OCI-LY7 (cell line): ENCODE measurements at regions not wholly inside any gene's neighbourhood (a gene's known extent, or its start where the extent isn't known, plus 50 kb on each side); places are given as distances from the start of the nearest gene placed in this dataset.

Experiments
- BruUV-seq: library from RNA; stranded (reverse); fragments of 400-500 nt; replicated peaks from 2 replicates; lab custom pipeline; 2021; lab: Mats Ljungman, UMichigan
- CTCF ChIA-PET: fragments of 300-600 bp; sonication (Branson Sonifier 250); formaldehyde crosslinking; loops from one replicate; lab custom pipeline; 2022; ENCODE audit warnings: antibody characterized with exemption; ENCODE audit not compliant: unreplicated experiment; lab: Charles Lee
- POLR2A ChIA-PET: fragments of 300-600 bp; sonication (Branson Sonifier 250); formaldehyde crosslinking; loops from one replicate; lab custom pipeline; 2022; ENCODE audit warnings: antibody characterized with exemption; lab: Charles Lee
- DNase-seq: peaks from one replicate; pipeline ENCODE4 v3.0.0-alpha.2; 2015; ENCODE audit warnings: low spot score
- H2AFZ ChIP-seq: fragments of 200-600 bp; sonication (generic), shearing (Covaris generic); 2 replicates; pipeline ENCODE4 v1.6.1; 2014; ENCODE audit warnings: mild to moderate bottlenecking, antibody characterized with exemption, low read length, moderate library complexity
- H3K27ac ChIP-seq: fragments of 200-600 bp; sonication (generic); 2 replicates; pipeline ENCODE4 v1.5.1; 2014; ENCODE audit warnings: mixed run types, low read depth, mild to moderate bottlenecking, moderate library complexity, low read length, inconsistent platforms; ENCODE audit not compliant: poor library complexity, severe bottlenecking
- H3K36me3 ChIP-seq: fragments of 200-600 bp; sonication (generic); 2 replicates; pipeline ENCODE4 v1.6.1; 2014; ENCODE audit warnings: mild to moderate bottlenecking, antibody characterized with exemption, low read length, moderate library complexity, mixed read lengths; ENCODE audit not compliant: insufficient read depth
- H3K4me1 ChIP-seq: fragments of 200-600 bp; sonication (generic); 2 replicates; pipeline ENCODE4 v1.5.1; 2014; ENCODE audit warnings: mild to moderate bottlenecking, low read length; ENCODE audit not compliant: insufficient read depth, poor library complexity, severe bottlenecking
- H3K4me2 ChIP-seq: fragments of 200-600 bp; sonication (generic); 2 replicates; pipeline ENCODE4 v1.6.1; 2014; ENCODE audit warnings: mild to moderate bottlenecking, low read length
- H3K4me3 ChIP-seq: fragments of 200-600 bp; sonication (generic); 2 replicates; pipeline ENCODE4 v1.5.1; 2014; ENCODE audit warnings: mild to moderate bottlenecking, low read depth, low read length; ENCODE audit not compliant: poor library complexity, severe bottlenecking
- H3K79me2 ChIP-seq: fragments of 200-600 bp; sonication (generic); 2 replicates; pipeline ENCODE4 v1.6.1; 2016; ENCODE audit warnings: low read depth, mild to moderate bottlenecking, low read length, moderate library complexity, mixed read lengths; ENCODE audit not compliant: insufficient read depth
- H3K9me2 ChIP-seq: fragments of 200-600 bp; sonication (generic); 2 replicates; pipeline ENCODE4 v1.6.1; 2016; ENCODE audit warnings: mild to moderate bottlenecking, low read length, mixed read lengths; ENCODE audit not compliant: insufficient read depth
- H3K9me3 ChIP-seq: fragments of 200-600 bp; sonication (generic); 2 replicates; pipeline ENCODE4 v1.6.1; 2014; ENCODE audit warnings: mild to moderate bottlenecking, mixed run types, low read length, mixed read lengths
- H4K20me1 ChIP-seq: fragments of 200-600 bp; sonication (generic); 2 replicates; pipeline ENCODE4 v1.6.1; 2014; ENCODE audit warnings: mild to moderate bottlenecking, antibody characterized with exemption, low read length, moderate library complexity, mixed read lengths; ENCODE audit not compliant: insufficient read depth
- EZH2phosphoT487 ChIP-seq: fragments of 200-600 bp; sonication (generic); IDR thresholded peaks from 2 replicates; pipeline ENCODE4 v1.6.1; 2018; ENCODE audit warnings: low read depth, borderline replicate concordance, mild to moderate bottlenecking, mixed run types, antibody characterized with exemption, low read length, moderate library complexity, mixed read lengths
- intact Hi-C: fragments of 100-400 bp; cut with micrococcal nuclease; formaldehyde crosslinking; loops from one replicate; pipeline ENCODE4 v1.10.0; 2022; ENCODE audit not compliant: unreplicated experiment
- TF ChIP-seq, protein P1 (sequence below): fragments of 200-600 bp; sonication (generic); conservative IDR thresholded peaks from 2 replicates; pipeline ENCODE4 v1.5.1; 2014; ENCODE audit warnings: mild to moderate bottlenecking, antibody characterized with exemption, low read length, moderate library complexity, mixed read lengths

DNA sequence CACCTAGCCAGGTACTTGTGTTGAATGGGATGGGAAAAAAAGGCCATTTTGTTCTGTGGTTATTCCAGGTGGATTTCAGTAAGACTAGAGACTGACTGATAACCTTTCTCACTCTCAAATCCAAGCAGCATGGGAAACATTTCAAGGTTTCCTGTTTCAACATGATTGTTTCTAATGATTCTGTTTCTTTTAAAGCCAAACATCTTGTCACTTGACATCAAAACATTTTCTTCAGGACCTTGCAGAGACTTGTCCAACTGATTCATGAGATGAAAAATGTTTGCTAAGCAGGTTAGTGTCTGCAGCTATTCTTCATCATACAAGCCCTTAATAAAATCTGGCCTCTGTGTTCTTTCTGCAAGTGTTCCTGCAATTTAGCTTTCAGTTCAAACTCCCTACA, 456.5 kb upstream of the CWC22 start:
- CTCF ChIA-PET = no interaction called here
- BruUV-seq = no TSS peak
- H3K79me2 ChIP-seq = no peaks in the 10 kb centered on the region

DNA sequence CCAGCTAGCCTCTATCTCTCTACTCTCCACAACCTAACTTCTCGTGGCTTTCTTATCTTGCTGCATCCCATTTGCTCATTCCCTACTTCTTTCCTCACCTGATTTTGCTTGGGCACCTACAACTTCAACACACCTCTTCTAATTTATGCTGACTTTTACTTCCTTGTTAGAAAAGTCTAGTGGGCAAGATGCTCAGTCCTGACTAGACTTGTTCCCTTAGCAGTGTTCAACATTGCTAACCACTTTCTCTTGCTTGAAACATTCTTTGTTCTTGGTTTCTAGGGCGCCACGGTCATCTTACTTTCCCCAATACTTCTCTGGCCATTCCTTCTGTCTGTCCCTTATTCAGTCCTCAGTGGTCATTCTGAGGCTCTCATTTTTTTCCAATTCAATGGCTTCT, 454.7 kb upstream of the CWC22 start:
- no peak overlapping the region for H3K4me2 ChIP-seq
- intact Hi-C loops = no loop called here
- H3K9me2 ChIP-seq = no peaks in the 10 kb centered on the region
- H3K4me3 ChIP-seq = no peak overlapping the region
- no peak overlapping the region for H3K27ac ChIP-seq
- no peaks in the 10 kb centered on the region for H3K36me3 ChIP-seq
- no peaks in the 10 kb centered on the region for H3K79me2 ChIP-seq
- H4K20me1 ChIP-seq = no peaks in the 10 kb centered on the region
- BruUV-seq = no TSS peak
- DNase-seq = no peak
- no peaks in the 10 kb centered on the region for H3K4me1 ChIP-seq
- no peaks in the 10 kb centered on the region for H3K9me3 ChIP-seq
- TF ChIP-seq EZH2phosphoT487 = no peak
- TF ChIP-seq, protein P1, sequence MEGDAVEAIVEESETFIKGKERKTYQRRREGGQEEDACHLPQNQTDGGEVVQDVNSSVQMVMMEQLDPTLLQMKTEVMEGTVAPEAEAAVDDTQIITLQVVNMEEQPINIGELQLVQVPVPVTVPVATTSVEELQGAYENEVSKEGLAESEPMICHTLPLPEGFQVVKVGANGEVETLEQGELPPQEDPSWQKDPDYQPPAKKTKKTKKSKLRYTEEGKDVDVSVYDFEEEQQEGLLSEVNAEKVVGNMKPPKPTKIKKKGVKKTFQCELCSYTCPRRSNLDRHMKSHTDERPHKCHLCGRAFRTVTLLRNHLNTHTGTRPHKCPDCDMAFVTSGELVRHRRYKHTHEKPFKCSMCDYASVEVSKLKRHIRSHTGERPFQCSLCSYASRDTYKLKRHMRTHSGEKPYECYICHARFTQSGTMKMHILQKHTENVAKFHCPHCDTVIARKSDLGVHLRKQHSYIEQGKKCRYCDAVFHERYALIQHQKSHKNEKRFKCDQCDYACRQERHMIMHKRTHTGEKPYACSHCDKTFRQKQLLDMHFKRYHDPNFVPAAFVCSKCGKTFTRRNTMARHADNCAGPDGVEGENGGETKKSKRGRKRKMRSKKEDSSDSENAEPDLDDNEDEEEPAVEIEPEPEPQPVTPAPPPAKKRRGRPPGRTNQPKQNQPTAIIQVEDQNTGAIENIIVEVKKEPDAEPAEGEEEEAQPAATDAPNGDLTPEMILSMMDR = no peak
- ChIA-PET POLR2A (interaction anchor here (0.6 to 1.1 kb wide), 3 partner anchors 28 to 86 kb away, joined by 3 to 4 read pairs (median 3); no protein-coding TSS in a partner anchor), CTCF (no interaction called here)
- H2AFZ ChIP-seq = no peak overlapping the region

More for the DNA sequence above, 456.5 kb upstream of the CWC22 start:
- intact Hi-C loops = no loop called here
- H3K4me2 ChIP-seq = no peak overlapping the region
- H3K27ac ChIP-seq = no peak overlapping the region
- H2AFZ ChIP-seq = no peak overlapping the region
- no peaks in the 10 kb centered on the region for H4K20me1 ChIP-seq
- TF ChIP-seq, protein P1 = no peak
- no peak for TF ChIP-seq EZH2phosphoT487
- H3K9me2 ChIP-seq = no peaks in the 10 kb centered on the region
- POLR2A ChIA-PET = interaction anchor here (0.7 kb wide), 1 partner anchor 22 kb away, joined by 3 read pairs; no protein-coding TSS in a partner anchor
- H3K4me3 ChIP-seq = no peak overlapping the region
- no peaks in the 10 kb centered on the region for H3K9me3 ChIP-seq
- no peak for DNase-seq
- no peaks in the 10 kb centered on the region for H3K4me1 ChIP-seq
- H3K36me3 ChIP-seq = no peaks in the 10 kb centered on the region

DNA sequence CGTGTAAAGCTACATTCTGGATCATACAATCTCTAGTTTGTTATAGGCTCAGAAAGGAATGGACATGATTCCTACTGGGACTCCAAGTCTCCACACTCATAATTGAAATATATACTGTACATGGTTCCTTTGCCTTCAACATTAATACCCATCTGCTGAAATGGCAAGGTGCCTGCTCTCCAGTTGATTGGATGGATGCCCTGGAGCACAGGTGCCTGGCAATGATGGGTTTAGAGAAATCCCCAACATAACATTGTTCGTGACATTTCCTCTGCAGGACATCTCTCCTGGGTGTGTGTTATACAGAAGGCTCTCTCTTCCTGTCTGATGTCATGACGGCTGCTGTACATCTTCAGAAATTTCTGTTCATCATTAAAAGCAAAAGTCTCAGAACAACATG, 449.7 kb upstream of the CWC22 start:
- Histone ChIP-seq H3K4me3 (no peak overlapping the region), H3K9me3 (no peaks in the 10 kb centered on the region), H3K4me1 (no peaks in the 10 kb centered on the region), H3K27ac (no peak overlapping the region), H4K20me1 (no peaks in the 10 kb centered on the region), H3K36me3 (no peaks in the 10 kb centered on the region), H3K4me2 (no peak overlapping the region), H3K9me2 (no peaks in the 10 kb centered on the region), H2AFZ (no peak overlapping the region), H3K79me2 (no peaks in the 10 kb centered on the region)
- TF ChIP-seq, protein P1 = no peak
- TF ChIP-seq EZH2phosphoT487 = no peak
- intact Hi-C loops = no loop called here
- no TSS peak for BruUV-seq
- ChIA-PET CTCF (no interaction called here), POLR2A (no interaction called here)
- DNase-seq = no peak
